Peyer's patch (tissue), 4 donors: ENCODE measurements at regions not wholly inside any gene's neighbourhood (a gene's known extent, or its start where the extent isn't known, plus 50 kb on each side); places are given as distances from the start of the nearest gene placed in this dataset.

Experiments
- POLR2A ChIP-seq, 2 donors: fragments of 450-650 bp; IDR thresholded peaks; one replicate each; pipeline ENCODE4 v1.5.1; 2017; ENCODE audit warnings: antibody characterized with exemption in 2 of 2, mild to moderate bottlenecking in 2 of 2, moderate library complexity in 2 of 2
- TF ChIP-seq, protein P1 (sequence below), 6 experiments: fragments of 450-650 bp in 4 of 6; fragments of 200-600 bp in 2 of 6; sonication (generic) in 1 of 6; IDR thresholded peaks; one replicate each; pipeline ENCODE4 v1.5.1; 2017 to 2019; ENCODE audit warnings: antibody characterized with exemption in 6 of 6, mild to moderate bottlenecking in 3 of 6, moderate library complexity in 1 of 6

DNA sequence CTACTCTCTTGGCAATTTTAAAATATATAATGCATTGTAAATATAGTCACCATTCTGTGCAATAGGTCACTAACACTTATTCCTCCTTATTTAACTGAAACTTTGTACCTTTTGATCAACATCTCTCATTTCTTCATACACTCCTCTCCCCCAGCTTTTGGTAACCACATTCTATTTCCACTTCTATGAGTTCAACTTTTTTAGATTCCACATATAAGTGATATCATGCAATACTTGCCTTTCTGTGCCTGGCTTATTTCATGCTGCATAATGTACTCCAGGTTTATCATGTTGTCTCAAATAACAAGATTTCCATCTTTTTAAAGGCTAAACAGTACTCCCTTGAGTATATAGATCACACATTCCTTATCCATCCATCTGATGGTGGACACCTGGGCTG is 188.8 kb downstream of the NXNL2 start:
- TF ChIP-seq, protein P1, sequence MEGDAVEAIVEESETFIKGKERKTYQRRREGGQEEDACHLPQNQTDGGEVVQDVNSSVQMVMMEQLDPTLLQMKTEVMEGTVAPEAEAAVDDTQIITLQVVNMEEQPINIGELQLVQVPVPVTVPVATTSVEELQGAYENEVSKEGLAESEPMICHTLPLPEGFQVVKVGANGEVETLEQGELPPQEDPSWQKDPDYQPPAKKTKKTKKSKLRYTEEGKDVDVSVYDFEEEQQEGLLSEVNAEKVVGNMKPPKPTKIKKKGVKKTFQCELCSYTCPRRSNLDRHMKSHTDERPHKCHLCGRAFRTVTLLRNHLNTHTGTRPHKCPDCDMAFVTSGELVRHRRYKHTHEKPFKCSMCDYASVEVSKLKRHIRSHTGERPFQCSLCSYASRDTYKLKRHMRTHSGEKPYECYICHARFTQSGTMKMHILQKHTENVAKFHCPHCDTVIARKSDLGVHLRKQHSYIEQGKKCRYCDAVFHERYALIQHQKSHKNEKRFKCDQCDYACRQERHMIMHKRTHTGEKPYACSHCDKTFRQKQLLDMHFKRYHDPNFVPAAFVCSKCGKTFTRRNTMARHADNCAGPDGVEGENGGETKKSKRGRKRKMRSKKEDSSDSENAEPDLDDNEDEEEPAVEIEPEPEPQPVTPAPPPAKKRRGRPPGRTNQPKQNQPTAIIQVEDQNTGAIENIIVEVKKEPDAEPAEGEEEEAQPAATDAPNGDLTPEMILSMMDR (IDR thresholded peaks at IDR 0.05) = no peak
- no peak for TF ChIP-seq POLR2A (IDR thresholded peaks at IDR 0.05)
